ENCODE measurements at regions not wholly inside any gene's neighbourhood (a gene's known extent, or its start where the extent isn't known, plus 50 kb on each side); places are given as distances from the start of the nearest gene placed in this dataset.

GRCh38 chr14:97523936-97524335 lies 726.8 kb downstream of the VRK1 start:
- TF ChIP-seq, protein P1, sequence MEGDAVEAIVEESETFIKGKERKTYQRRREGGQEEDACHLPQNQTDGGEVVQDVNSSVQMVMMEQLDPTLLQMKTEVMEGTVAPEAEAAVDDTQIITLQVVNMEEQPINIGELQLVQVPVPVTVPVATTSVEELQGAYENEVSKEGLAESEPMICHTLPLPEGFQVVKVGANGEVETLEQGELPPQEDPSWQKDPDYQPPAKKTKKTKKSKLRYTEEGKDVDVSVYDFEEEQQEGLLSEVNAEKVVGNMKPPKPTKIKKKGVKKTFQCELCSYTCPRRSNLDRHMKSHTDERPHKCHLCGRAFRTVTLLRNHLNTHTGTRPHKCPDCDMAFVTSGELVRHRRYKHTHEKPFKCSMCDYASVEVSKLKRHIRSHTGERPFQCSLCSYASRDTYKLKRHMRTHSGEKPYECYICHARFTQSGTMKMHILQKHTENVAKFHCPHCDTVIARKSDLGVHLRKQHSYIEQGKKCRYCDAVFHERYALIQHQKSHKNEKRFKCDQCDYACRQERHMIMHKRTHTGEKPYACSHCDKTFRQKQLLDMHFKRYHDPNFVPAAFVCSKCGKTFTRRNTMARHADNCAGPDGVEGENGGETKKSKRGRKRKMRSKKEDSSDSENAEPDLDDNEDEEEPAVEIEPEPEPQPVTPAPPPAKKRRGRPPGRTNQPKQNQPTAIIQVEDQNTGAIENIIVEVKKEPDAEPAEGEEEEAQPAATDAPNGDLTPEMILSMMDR (IDR thresholded peaks at IDR 0.05; ENCODE audit: insufficient read depth, low read length), result no peak
- TF ChIP-seq, protein P2, sequence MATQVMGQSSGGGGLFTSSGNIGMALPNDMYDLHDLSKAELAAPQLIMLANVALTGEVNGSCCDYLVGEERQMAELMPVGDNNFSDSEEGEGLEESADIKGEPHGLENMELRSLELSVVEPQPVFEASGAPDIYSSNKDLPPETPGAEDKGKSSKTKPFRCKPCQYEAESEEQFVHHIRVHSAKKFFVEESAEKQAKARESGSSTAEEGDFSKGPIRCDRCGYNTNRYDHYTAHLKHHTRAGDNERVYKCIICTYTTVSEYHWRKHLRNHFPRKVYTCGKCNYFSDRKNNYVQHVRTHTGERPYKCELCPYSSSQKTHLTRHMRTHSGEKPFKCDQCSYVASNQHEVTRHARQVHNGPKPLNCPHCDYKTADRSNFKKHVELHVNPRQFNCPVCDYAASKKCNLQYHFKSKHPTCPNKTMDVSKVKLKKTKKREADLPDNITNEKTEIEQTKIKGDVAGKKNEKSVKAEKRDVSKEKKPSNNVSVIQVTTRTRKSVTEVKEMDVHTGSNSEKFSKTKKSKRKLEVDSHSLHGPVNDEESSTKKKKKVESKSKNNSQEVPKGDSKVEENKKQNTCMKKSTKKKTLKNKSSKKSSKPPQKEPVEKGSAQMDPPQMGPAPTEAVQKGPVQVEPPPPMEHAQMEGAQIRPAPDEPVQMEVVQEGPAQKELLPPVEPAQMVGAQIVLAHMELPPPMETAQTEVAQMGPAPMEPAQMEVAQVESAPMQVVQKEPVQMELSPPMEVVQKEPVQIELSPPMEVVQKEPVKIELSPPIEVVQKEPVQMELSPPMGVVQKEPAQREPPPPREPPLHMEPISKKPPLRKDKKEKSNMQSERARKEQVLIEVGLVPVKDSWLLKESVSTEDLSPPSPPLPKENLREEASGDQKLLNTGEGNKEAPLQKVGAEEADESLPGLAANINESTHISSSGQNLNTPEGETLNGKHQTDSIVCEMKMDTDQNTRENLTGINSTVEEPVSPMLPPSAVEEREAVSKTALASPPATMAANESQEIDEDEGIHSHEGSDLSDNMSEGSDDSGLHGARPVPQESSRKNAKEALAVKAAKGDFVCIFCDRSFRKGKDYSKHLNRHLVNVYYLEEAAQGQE (IDR thresholded peaks at IDR 0.05; ENCODE audit: insufficient replicate concordance, low read depth), result no peak
- TF ChIP-seq POLR2AphosphoS5 (IDR thresholded peaks at IDR 0.05; ENCODE audit: low read depth) (no peak), GABPA (IDR thresholded peaks at IDR 0.05; ENCODE audit: low read depth) (no peak), SPI1 (IDR thresholded peaks at IDR 0.05; ENCODE audit: borderline replicate concordance, low read depth) (no peak)
- no peak for DNase-seq (ENCODE audit: low read depth in 1 of 2, low spot score in 1 of 2)
- H3K27me3 ChIP-seq (ENCODE audit: insufficient read depth, poor library complexity, severe bottlenecking), result no peaks in the 10 kb centered on the region

GRCh38 chr14:97524589-97525319 lies 727.6 kb downstream of the VRK1 start:
- H3K4me3 ChIP-seq (replicated peaks; ENCODE audit: insufficient read depth, low read length), result no peak overlapping the region

More at GRCh38 chr14:97523936-97524335, 726.8 kb downstream of the VRK1 start:
- Histone ChIP-seq H3K4me3 (replicated peaks; ENCODE audit: insufficient read depth, low read length) (no peak overlapping the region), H3K27ac (replicated peaks) (no peak overlapping the region)

DNA sequence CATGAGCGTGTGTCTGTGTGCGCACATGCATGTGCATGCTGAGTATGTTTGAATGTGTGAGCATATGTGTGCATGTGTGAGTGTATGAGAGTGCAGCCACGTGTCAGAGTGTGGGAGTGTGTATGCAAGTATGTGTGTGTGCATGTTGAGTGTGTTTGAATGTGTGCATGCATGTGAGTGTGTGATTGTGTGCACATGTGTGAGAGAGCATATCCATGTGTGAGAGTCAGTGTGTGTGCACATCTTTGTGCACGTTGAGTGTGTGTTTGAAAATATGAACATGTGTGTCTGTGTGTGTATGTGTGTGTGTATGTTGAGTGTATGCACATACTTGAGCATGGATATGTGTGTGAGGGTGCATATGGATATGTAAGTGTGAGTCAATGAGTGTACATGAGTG lies 730.8 kb downstream of the VRK1 start:
- Histone ChIP-seq H3K4me3 (replicated peaks; ENCODE audit: insufficient read depth, low read length) (no peak overlapping the region), H3K27ac (replicated peaks) (no peak overlapping the region), H3K27me3 (ENCODE audit: insufficient read depth, poor library complexity, severe bottlenecking) (no peaks in the 10 kb centered on the region)
- DNase-seq (ENCODE audit: low read depth in 1 of 2, low spot score in 1 of 2), result no peak
- no peak for TF ChIP-seq SPI1 (IDR thresholded peaks at IDR 0.05; ENCODE audit: borderline replicate concordance, low read depth)
- TF ChIP-seq, protein P2 (IDR thresholded peaks at IDR 0.05; ENCODE audit: insufficient replicate concordance, low read depth), result no peak
- TF ChIP-seq GABPA (IDR thresholded peaks at IDR 0.05; ENCODE audit: low read depth), result no peak
- TF ChIP-seq, protein P1 (IDR thresholded peaks at IDR 0.05; ENCODE audit: insufficient read depth, low read length), result no peak
- no peak for TF ChIP-seq POLR2AphosphoS5 (IDR thresholded peaks at IDR 0.05; ENCODE audit: low read depth)

More at GRCh38 chr14:97524589-97525319, 727.6 kb downstream of the VRK1 start:
- DNase-seq (ENCODE audit: low read depth in 1 of 2, low spot score in 1 of 2), result no peak
- Histone ChIP-seq H3K27ac (replicated peaks) (no peak overlapping the region), H3K27me3 (ENCODE audit: insufficient read depth, poor library complexity, severe bottlenecking) (no peaks in the 10 kb centered on the region)
- TF ChIP-seq, protein P1 (IDR thresholded peaks at IDR 0.05; ENCODE audit: insufficient read depth, low read length), result no peak
- TF ChIP-seq, protein P2 (IDR thresholded peaks at IDR 0.05; ENCODE audit: insufficient replicate concordance, low read depth), result no peak
- TF ChIP-seq SPI1 (IDR thresholded peaks at IDR 0.05; ENCODE audit: borderline replicate concordance, low read depth) (no peak), POLR2AphosphoS5 (IDR thresholded peaks at IDR 0.05; ENCODE audit: low read depth) (no peak), GABPA (IDR thresholded peaks at IDR 0.05; ENCODE audit: low read depth) (no peak)
